Right lobe of liver (tissue), 4 donors: ENCODE measurements at regions not wholly inside any gene's neighbourhood (a gene's known extent, or its start where the extent isn't known, plus 50 kb on each side); places are given as distances from the start of the nearest gene placed in this dataset.

ENCODE experiments used
- CTCF ChIP-seq, 4 donors: fragments of 200-600 bp in 3 of 4; fragments of 450-650 bp in 1 of 4; IDR thresholded peaks; one replicate each; pipeline versions ENCODE4 v1.5.1 to v1.8.0; 2016 to 2022; ENCODE audit warnings: antibody characterized with exemption in 4 of 4, mild to moderate bottlenecking in 2 of 4
- POLR2A ChIP-seq: fragments of 450-650 bp; IDR thresholded peaks from one replicate; pipeline ENCODE4 v1.6.1; 2017; ENCODE audit warnings: antibody characterized with exemption, mild to moderate bottlenecking
- donor health status: DM: no; HTN: no; CAD: no.
- donor health status: DM: no; HTN: no; CAD: no.
- donor health status: DM: no; HTN: yes; CAD: no.

GRCh38 chr14:90467501-90467900 is 70.7 kb downstream of the CALM1 start:
- TF ChIP-seq CTCF (IDR thresholded peaks at IDR 0.05) (no peak), POLR2A (no peak)
